ENCODE measurements at regions not wholly inside any gene's neighbourhood (a gene's known extent, or its start where the extent isn't known, plus 50 kb on each side); places are given as distances from the start of the nearest gene placed in this dataset.
"Not testable (repeated sequence)": the region's sequence is repeated elsewhere in the genome, so short reads cannot be mapped to it uniquely, and the experiment has no call there.

- DNase-seq (ENCODE audit: low read depth in 2 of 2) = no peak
These were observed 286.8 kb downstream of the USP46 start for GRCh38 chr4:52372269-52372668.

GRCh38 chr4:52372747-52373146 is 286.4 kb downstream of the USP46 start:
- DNase-seq (ENCODE audit: low read depth in 2 of 2) = no peak

DNA sequence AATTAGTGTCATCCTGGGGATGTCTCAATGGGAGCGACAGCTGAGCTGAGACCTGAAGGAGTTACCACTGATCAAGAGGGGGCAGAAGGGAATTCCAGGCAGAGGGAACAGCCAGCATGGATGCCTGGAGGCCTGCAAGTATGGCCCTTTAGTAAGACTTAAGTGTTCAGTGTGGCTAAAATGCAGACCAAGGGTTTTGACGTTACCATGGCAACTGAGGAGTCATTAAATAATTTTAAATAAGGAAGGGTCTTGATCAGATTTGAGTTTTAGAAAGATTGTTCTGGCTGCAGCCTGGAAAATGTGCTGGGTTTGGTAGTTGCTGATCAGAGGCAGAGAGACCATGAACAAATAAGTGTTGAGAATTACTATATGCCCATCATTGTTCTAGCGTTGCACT is 285.5 kb downstream of the USP46 start:
- no peak for DNase-seq (ENCODE audit: low read depth in 2 of 2)

- DNase-seq (ENCODE audit: low read depth in 2 of 2) = no peak
These were observed 284.2 kb downstream of the USP46 start for GRCh38 chr4:52374877-52375276.

- peak; percentile 45 to 74 for DNase-seq (ENCODE audit: low read depth in 2 of 2)
These were observed 282.9 kb downstream of the USP46 start for GRCh38 chr4:52376132-52376704.

GRCh38 chr4:52377563-52377962 is 281.5 kb downstream of the USP46 start:
- DNase-seq (ENCODE audit: low read depth in 2 of 2) = no peak

- peak; percentile 19 to 87 for DNase-seq (ENCODE audit: low read depth in 2 of 2)
These were observed 251.6 kb downstream of the USP46 start for GRCh38 chr4:52407545-52407944.

DNA sequence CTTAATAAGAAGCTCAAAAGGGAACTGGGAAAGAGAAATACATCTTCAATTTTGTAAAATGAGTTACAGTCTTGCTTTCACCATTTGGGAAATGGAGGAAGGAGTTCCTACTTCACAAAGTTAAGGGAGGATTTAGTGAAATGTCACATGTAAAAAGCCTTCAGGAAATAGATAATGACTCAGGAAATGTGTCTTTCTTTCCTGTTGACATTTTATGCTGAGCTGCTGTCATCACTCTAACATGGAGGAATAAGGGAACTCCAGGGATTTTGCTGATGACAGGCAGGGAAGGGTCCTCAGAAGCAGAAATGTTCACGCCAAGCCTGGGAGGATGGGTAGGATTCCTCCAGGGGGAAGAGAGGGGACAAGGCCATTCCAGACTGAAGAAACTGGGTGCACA is 251.1 kb downstream of the USP46 start:
- peak; percentile 18 to 88 for DNase-seq (ENCODE audit: low read depth in 2 of 2)

- DNase-seq (ENCODE audit: low read depth in 2 of 2) = peak in 1 of 2 donors; percentile 83
These were observed 250.6 kb downstream of the USP46 start for GRCh38 chr4:52408471-52408870.

DNA sequence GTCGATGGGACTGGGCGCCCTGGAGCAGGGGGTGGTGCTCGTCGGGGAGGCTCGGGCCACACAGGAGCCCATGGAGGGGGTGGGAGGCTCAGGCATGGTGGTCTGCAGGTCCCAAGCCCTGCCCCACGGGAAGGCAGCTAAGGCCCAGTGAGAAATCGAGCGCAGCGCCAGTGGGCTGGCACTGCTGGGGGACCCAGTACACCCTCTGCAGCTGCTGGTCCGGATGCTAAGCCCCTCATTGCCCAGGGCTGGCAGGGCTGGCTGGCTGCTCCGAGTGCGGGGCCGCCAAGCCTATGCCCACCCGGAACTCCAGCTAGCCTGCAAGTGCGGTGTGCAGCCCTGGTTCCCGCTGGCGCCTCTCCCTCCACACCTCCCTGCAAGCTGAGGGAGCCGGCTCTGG is 249.3 kb downstream of the USP46 start:
- not testable (repeated sequence) for DNase-seq (ENCODE audit: low read depth in 2 of 2)

GRCh38 chr4:52410971-52411370 is 248.1 kb downstream of the USP46 start:
- no peak for DNase-seq (ENCODE audit: low read depth in 2 of 2)

DNA sequence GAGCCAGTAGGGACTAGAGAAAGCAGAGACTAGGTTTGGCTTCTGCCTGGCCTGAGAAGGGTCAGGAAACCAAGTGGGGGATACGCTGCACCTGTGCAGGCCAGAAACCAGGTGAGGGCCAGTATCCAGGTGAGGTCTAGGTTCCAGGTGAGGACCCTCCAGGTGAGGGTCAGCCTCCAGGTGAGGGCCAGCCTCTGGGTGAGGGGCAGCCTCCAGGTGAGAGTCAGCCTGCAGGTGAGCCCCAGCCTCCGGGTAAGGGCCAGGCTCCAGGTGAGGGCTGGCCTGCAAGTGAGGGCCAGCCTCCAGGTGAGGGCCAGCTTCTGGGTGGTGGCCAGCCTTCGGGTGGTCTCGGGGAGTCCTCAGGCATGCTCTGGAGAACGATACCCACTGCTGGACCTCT is 238.8 kb downstream of the USP46 start:
- DNase-seq (ENCODE audit: low read depth in 2 of 2) = no peak

DNA sequence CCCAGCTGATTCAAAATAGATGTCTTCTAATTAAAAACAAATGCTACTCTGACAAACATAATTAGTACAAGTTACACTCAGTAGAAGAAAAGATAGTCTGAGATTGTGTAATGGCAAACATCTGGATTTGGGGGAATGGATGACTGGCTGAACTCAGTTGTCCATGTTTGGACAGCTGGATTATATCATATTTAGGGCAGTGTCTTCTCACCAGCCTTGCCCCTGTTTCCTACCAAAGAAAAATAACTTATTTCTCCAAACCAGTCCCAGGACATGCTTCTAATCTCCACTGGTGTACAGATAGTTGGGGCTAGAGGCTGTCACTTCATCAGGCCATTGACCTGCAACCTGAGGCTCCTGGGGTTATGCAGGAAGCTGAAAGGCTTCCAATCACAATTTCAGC is 237.3 kb downstream of the USP46 start:
- no peak for DNase-seq (ENCODE audit: low read depth in 2 of 2)

GRCh38 chr4:52423967-52424366 is 235.1 kb downstream of the USP46 start:
- no peak for DNase-seq (ENCODE audit: low read depth in 2 of 2)

DNA sequence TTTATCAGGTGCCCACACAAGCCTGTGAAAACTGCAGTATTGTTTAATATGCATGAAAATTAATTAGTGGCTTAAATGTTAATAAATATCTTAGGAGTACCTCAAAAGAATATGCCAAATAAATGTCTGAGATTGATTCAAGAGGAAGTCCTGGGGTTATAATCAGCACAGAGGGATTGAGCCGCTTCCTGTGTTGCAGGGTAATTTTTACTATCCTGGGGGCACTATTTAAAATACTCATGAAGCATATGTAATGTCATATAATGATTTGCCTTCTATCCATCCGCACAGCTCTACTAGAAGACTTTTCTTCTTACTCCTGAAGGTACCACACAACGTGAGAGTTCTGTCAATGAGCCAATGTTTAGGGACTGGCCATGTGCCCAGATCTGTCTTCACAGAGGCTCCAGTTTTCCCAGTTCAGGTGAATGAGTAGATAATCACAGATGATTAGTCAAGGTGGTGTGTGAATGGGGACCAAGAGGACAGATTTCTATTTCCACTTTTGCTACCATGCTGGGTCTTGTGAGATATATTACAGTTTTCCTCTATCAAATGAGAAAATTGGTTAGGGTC is 233.3 kb downstream of the USP46 start:
- peak in 1 of 2 donors; percentile 4 for DNase-seq (ENCODE audit: low read depth in 2 of 2)

DNA sequence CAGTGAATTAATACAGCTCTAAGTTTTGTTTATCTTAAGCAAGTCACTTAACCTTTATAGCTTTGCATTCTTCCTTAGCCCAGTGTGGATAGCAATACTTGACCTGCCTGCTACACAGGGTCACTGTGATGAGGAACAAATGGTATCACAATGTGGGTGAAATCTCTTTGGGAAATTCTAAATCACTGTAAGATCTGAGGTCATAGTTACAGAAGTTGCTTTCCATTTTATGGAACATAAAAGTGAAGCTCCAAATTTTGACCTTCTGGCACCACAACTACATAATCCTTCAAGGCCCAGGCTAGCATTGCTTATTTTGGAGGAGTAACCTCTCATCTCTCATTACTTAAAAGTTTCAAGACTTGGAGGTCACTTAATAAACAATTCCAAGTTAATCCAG is 227.7 kb downstream of the USP46 start:
- no peak for DNase-seq (ENCODE audit: low read depth in 2 of 2)

DNA sequence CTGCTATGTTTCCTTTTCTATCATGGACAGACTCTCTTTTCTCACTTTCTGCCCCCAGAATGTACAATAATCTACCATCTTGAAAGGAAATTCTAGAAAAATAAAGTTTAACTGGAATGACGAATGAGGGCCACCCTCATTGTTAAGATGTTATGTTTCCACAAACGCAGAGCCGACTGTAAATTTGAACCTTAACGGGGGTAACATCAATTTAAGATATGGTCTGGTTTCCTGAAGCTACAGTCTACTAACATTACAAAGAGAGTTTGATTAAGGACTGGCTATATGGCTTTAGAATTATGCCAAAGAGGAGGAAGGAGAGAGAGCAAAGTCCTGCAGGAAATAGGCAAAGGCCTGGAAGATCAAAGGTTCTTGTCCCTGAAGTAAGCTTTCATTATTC is 227.2 kb downstream of the USP46 start:
- no peak for DNase-seq (ENCODE audit: low read depth in 2 of 2)

DNA sequence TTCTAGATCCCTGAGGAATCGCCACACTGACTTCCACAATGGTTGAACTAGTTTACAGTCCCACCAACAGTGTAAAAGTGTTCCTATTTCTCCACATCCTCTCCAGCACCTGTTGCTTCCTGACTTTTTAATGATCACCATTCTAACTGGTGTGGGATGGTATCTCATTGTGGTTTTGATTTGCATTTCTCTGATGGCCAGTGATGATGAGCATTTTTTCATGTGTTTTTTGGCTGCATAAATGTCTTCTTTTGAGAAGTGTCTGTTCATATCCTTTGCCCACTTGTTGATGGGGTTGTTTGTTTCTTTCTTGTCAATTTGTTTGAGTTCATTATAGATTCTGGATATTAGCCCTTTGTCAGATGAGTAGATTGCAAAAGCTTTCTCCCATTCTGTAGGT is 216.6 kb downstream of the USP46 start:
- not testable (repeated sequence) for DNase-seq (ENCODE audit: low read depth in 2 of 2)

GRCh38 chr4:52472444-52472843 is 186.7 kb downstream of the USP46 start:
- no peak for DNase-seq (ENCODE audit: low read depth in 2 of 2)

DNA sequence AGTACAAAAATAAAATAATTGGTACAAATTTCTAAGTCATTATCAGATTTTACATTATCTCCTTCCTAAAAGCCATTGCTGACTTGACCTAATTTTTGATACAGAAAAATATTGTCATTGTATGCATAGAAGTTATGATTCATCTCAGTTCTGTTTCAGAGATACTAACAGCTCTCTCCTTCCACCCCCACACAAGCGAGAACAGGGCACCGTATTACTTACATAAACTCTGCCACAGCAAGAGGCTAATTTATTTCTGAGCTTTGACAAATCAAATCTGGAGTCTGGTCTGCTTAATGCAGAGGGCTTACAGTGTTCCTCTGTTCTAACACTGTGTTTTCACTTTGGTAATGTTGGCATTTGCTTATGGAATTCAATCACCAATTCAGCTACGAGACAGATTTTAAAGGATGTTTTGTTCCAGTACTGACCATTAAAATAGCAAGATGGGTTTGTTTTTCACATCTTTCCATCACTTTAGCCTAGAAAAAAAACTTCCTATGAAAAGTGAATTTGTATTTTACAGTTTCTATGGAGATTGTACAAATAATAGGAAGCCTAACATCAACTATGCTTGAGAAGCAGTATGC is 181.8 kb downstream of the USP46 start:
- DNase-seq (ENCODE audit: low read depth in 2 of 2) = no peak

- DNase-seq (ENCODE audit: low read depth in 2 of 2) = no peak
These were observed 175.8 kb downstream of the USP46 start for GRCh38 chr4:52483186-52483890.

DNA sequence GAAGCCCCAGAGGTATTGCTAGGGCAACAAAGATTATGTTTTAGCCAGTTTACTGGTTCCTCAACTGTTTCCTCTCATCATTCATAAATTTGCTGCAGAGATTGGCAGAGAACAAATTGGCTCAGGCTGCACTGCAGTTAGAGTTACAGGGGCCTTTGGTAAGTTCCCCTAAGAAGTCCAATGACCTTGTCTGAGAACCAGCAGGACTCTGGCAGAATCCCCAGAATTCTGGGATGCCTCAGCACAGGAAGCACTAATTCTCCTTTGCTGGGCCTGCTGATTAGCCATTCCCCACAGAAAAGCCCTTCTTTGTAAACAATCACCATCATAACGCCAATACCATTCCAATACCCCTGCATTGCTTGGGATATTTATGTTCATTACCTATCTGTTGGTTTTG is 151.3 kb downstream of the USP46 start:
- no peak for DNase-seq (ENCODE audit: low read depth in 2 of 2)
